IMR-90 (cell line): ENCODE measurements at regions not wholly inside any gene's neighbourhood (a gene's known extent, or its start where the extent isn't known, plus 50 kb on each side); places are given as distances from the start of the nearest gene placed in this dataset.
A peak's percentile ranks its signal among the peaks of the same experiment; 100 is the strongest.

Experiments
- ATAC-seq: fragments of 200-7000 bp; cut with Tn5 transposase; 2 replicates; pipeline ENCODE4 v1.9.1; 2020; ENCODE audit warnings: low read depth, mild to moderate bottlenecking, moderate library complexity
- BruUV-seq: library from RNA; stranded (reverse); fragments of 400-500 nt; replicated peaks from 2 replicates; lab custom pipeline; 2021; lab: Mats Ljungman, UMichigan
- CTCF ChIA-PET: fragments of 300-600 bp; formaldehyde crosslinking; extraction: SDS; loops from one replicate; lab custom pipeline; 2021; ENCODE audit warnings: antibody characterized with exemption; lab: Yijun Ruan, JAX
- POLR2A ChIA-PET: fragments of 300-600 bp; sonication (Branson Sonifier 250); formaldehyde crosslinking; loops from one replicate; lab custom pipeline; 2022; ENCODE audit warnings: antibody characterized with exemption; ENCODE audit not compliant: unreplicated experiment; lab: Charles Lee
- DNase-seq: peaks from one replicate; pipeline ENCODE4 v3.0.0; 2013
- H2AFZ ChIP-seq: replicated peaks from 2 replicates; pipeline ENCODE3; 2013; ENCODE audit warnings: low read length, mild to moderate bottlenecking; ENCODE audit not compliant: poor library complexity
- H2AK5ac ChIP-seq: 2 replicates; pipeline ENCODE4 v1.6.1; 2013; ENCODE audit warnings: low read depth, low read length, inconsistent platforms
- H2AK9ac ChIP-seq: replicated peaks from 2 replicates; pipeline ENCODE3; 2013; ENCODE audit warnings: mild to moderate bottlenecking, low read depth, low read length, moderate library complexity; ENCODE audit not compliant: poor library complexity
- H2BK120ac ChIP-seq: 2 replicates; pipeline ENCODE4 v1.6.1; 2013; ENCODE audit warnings: low read depth, low read length, inconsistent platforms
- H2BK15ac ChIP-seq: 3 replicates; pipeline ENCODE4 v1.6.1; 2013; ENCODE audit warnings: low read depth, low read length, inconsistent platforms
- H2BK20ac ChIP-seq: 2 replicates; pipeline ENCODE4 v1.6.1; 2013; ENCODE audit warnings: low read depth, mild to moderate bottlenecking, inconsistent platforms, low read length, moderate library complexity
- H2BK5ac ChIP-seq: 2 replicates; pipeline ENCODE4 v1.6.1; 2013; ENCODE audit warnings: mild to moderate bottlenecking, low read depth, low read length, inconsistent platforms; ENCODE audit not compliant: poor library complexity, severe bottlenecking
- H3K14ac ChIP-seq: replicated peaks from 2 replicates; pipeline ENCODE4 v1.6.1; 2013; ENCODE audit warnings: low read depth, low read length, inconsistent platforms
- H3K18ac ChIP-seq: 2 replicates; pipeline ENCODE4 v1.6.1; 2013; ENCODE audit warnings: low read depth, low read length, control low read depth
- H3K23ac ChIP-seq: 2 replicates; pipeline ENCODE4 v1.6.1; 2013; ENCODE audit warnings: low read depth, low read length, inconsistent platforms
- H3K27ac ChIP-seq: 2 replicates; pipeline ENCODE4 v1.5.1; 2013; ENCODE audit warnings: mild to moderate bottlenecking, control low read depth, low read length; ENCODE audit not compliant: insufficient read depth
- H3K27me3 ChIP-seq: 2 replicates; pipeline ENCODE4 v1.6.1; 2013; ENCODE audit warnings: low read length; ENCODE audit not compliant: control insufficient read depth, insufficient read depth
- H3K36me3 ChIP-seq: 2 replicates; pipeline ENCODE4 v1.6.1; 2013; ENCODE audit warnings: low read length, mixed read lengths; ENCODE audit not compliant: control insufficient read depth, insufficient read depth
- H3K4ac ChIP-seq: 2 replicates; pipeline ENCODE4 v1.6.1; 2013; ENCODE audit warnings: low read depth, low read length, inconsistent platforms
- H3K4me1 ChIP-seq: 2 replicates; pipeline ENCODE4 v1.6.1; 2013; ENCODE audit warnings: low read length, mixed read lengths; ENCODE audit not compliant: control insufficient read depth, insufficient read depth
- H3K4me2 ChIP-seq: 2 replicates; pipeline ENCODE4 v1.6.1; 2013; ENCODE audit warnings: low read depth, mild to moderate bottlenecking, control low read depth, low read length, moderate library complexity
- H3K4me3 ChIP-seq: 2 replicates; pipeline ENCODE4 v1.5.1; 2013; ENCODE audit warnings: low read depth, mild to moderate bottlenecking, control low read depth, low read length, moderate library complexity; ENCODE audit not compliant: insufficient read depth
- H3K56ac ChIP-seq: 2 replicates; pipeline ENCODE4 v1.6.1; 2013; ENCODE audit warnings: low read length, inconsistent platforms; ENCODE audit not compliant: insufficient read depth; ENCODE audit errors: extremely low read depth
- H3K79me1 ChIP-seq, 2 experiments: 2 replicates each; pipeline ENCODE4 v1.6.1; 2013; ENCODE audit warnings: low read length in 2 of 2, inconsistent platforms in 1 of 2, low read depth in 1 of 2
- H3K9ac ChIP-seq: 2 replicates; pipeline ENCODE4 v1.6.1; 2013; ENCODE audit warnings: low read depth, low read length, control low read depth
- H3K9me1 ChIP-seq: 2 replicates; pipeline ENCODE4 v1.6.1; 2013; ENCODE audit warnings: low read length, inconsistent platforms; ENCODE audit not compliant: insufficient read depth
- H3K9me3 ChIP-seq: 2 replicates; pipeline ENCODE4 v1.6.1; 2013; ENCODE audit warnings: low read length; ENCODE audit not compliant: control insufficient read depth, insufficient read depth
- H4K20me1 ChIP-seq: 2 replicates; pipeline ENCODE4 v1.6.1; 2013; ENCODE audit warnings: low read length, inconsistent platforms; ENCODE audit not compliant: insufficient read depth
- H4K5ac ChIP-seq: 2 replicates; pipeline ENCODE4 v1.6.1; 2013; ENCODE audit warnings: mild to moderate bottlenecking, low read depth, low read length, control low read depth
- H4K8ac ChIP-seq, 2 experiments: 2 replicates each; pipeline ENCODE4 v1.6.1; 2013; ENCODE audit warnings: low read depth in 2 of 2, low read length in 2 of 2, control low read depth in 1 of 2, inconsistent platforms in 1 of 2
- H4K91ac ChIP-seq: 2 replicates; pipeline ENCODE4 v1.6.1; 2013; ENCODE audit warnings: low read depth, low read length, inconsistent platforms; ENCODE audit not compliant: insufficient read depth
- CEBPB ChIP-seq: IDR thresholded peaks from 2 replicates; pipeline ENCODE4 v1.6.1; 2012; ENCODE audit warnings: low read depth, low read length, improper control_type of control experiment
- MAFK ChIP-seq: IDR thresholded peaks from 2 replicates; pipeline ENCODE4 v1.6.1; 2012; ENCODE audit warnings: low read depth, low read length, improper control_type of control experiment
- RAD21 ChIP-seq: IDR thresholded peaks from 2 replicates; pipeline ENCODE4 v1.6.1; 2012; ENCODE audit warnings: low read length, improper control_type of control experiment
- SMC3 ChIP-seq: fragments of 150-350 bp; IDR thresholded peaks from 2 replicates; pipeline ENCODE4 v1.6.1; 2016; ENCODE audit warnings: low read depth, mild to moderate bottlenecking, antibody characterized with exemption, low read length, moderate library complexity
- WGBS, 2 experiments: methylation state at CpG; one replicate each; pipeline versions ENCODE4 v1.1.5 to v1.1.7; 2013; ENCODE audit warnings: missing lambda C conversion rate in 2 of 2; ENCODE audit not compliant: insufficient read length in 1 of 2; ENCODE audit errors: extremely low coverage in 2 of 2; 5-methylcytosine and 5-hydroxymethylcytosine counted together
- dilution Hi-C: fragments of 300-500 bp; cut with HindIII; formaldehyde crosslinking; loops from one replicate; pipeline ENCODE4 v1.14.3; 2018; ENCODE audit warnings: low sequenced_read_pairs; ENCODE audit not compliant: unreplicated experiment
- in situ Hi-C: fragments of 300-500 bp; cut with MboI; formaldehyde crosslinking; loops from 3 replicates; pipeline ENCODE4 v1.14.3; 2019; ENCODE audit warnings: low sequenced_read_pairs, inconsistent platforms, mixed read lengths
- intact Hi-C: fragments of 100-400 bp; cut with micrococcal nuclease; formaldehyde crosslinking; loops from 2 replicates; pipeline ENCODE4 v1.10.0; 2022
- TF ChIP-seq, protein P1 (sequence below): fragments of 150-350 bp; IDR thresholded peaks from 2 replicates; pipeline ENCODE4 v1.6.1; 2016; ENCODE audit warnings: low read depth, mild to moderate bottlenecking, low read length, moderate library complexity, borderline replicate concordance
- TF ChIP-seq, protein P2 (sequence below): conservative IDR thresholded peaks from 2 replicates; pipeline ENCODE4 v1.5.1; 2012; ENCODE audit warnings: mild to moderate bottlenecking, low read depth, low read length, improper control_type of control experiment

DNA sequence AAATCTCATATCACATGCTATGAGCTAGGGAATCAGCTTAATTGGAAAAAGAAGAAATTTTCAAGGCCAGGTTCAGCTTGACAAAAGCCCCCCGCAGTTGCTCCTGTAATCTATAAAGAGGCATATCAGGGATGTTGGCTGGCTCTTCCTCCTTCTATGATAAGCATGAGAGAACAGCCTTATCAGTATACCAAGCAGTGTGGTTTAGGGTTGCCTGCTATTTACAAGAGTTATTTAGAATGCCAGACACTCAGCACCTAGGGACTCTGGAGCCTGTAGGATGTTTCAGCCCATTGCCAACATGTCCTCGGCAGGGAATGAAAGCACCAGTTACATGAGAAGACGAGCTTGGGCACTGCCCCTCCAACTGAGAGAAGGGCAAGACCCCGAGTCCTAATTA is 89.5 kb upstream of the TMPO start:
- in situ Hi-C loops (loop anchor here (10.0 kb wide), 1 partner anchor 89 kb away; the partner anchor contains the start of gene TMPO), intact Hi-C loops (loop anchor here (1.0 to 2.0 kb wide), 5 partner anchors 65 to 573 kb away; no protein-coding TSS in a partner anchor), dilution Hi-C loops (no loop called here)
- H4K91ac ChIP-seq: no peak overlapping the region
- no peak for ATAC-seq
- H3K36me3 ChIP-seq: no peaks in the 10 kb centered on the region
- no peak overlapping the region for H2BK5ac ChIP-seq
- POLR2A ChIA-PET: no interaction called here
- no peak overlapping the region for H3K4me2 ChIP-seq
- H3K56ac ChIP-seq: no peak overlapping the region
- H3K27ac ChIP-seq: no peak overlapping the region
- no peak overlapping the region for H3K4ac ChIP-seq
- WGBS, 2 experiments: no CpG with 5 or more reads among the region's 4 CpGs
- no peaks in the 10 kb centered on the region for H4K20me1 ChIP-seq
- no peaks in the 10 kb centered on the region for H3K4me1 ChIP-seq
- H2BK15ac ChIP-seq: no peak overlapping the region
- DNase-seq: no peak
- no peak overlapping the region for H4K8ac ChIP-seq
- no peak overlapping the region for H2AK9ac ChIP-seq
- H4K5ac ChIP-seq: no peak overlapping the region
- TF ChIP-seq SMC3 (no peak), MAFK (no peak), RAD21 (no peak), CEBPB (no peak)
- TF ChIP-seq, protein P1, sequence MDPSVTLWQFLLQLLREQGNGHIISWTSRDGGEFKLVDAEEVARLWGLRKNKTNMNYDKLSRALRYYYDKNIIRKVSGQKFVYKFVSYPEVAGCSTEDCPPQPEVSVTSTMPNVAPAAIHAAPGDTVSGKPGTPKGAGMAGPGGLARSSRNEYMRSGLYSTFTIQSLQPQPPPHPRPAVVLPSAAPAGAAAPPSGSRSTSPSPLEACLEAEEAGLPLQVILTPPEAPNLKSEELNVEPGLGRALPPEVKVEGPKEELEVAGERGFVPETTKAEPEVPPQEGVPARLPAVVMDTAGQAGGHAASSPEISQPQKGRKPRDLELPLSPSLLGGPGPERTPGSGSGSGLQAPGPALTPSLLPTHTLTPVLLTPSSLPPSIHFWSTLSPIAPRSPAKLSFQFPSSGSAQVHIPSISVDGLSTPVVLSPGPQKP: no peak
- TF ChIP-seq, protein P2, sequence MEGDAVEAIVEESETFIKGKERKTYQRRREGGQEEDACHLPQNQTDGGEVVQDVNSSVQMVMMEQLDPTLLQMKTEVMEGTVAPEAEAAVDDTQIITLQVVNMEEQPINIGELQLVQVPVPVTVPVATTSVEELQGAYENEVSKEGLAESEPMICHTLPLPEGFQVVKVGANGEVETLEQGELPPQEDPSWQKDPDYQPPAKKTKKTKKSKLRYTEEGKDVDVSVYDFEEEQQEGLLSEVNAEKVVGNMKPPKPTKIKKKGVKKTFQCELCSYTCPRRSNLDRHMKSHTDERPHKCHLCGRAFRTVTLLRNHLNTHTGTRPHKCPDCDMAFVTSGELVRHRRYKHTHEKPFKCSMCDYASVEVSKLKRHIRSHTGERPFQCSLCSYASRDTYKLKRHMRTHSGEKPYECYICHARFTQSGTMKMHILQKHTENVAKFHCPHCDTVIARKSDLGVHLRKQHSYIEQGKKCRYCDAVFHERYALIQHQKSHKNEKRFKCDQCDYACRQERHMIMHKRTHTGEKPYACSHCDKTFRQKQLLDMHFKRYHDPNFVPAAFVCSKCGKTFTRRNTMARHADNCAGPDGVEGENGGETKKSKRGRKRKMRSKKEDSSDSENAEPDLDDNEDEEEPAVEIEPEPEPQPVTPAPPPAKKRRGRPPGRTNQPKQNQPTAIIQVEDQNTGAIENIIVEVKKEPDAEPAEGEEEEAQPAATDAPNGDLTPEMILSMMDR: no peak
- H3K18ac ChIP-seq: no peak overlapping the region
- H3K27me3 ChIP-seq: no peaks in the 10 kb centered on the region; the same call in 1 of the 2 replicates
- H2BK20ac ChIP-seq: no peak overlapping the region
- no peak overlapping the region for H2BK120ac ChIP-seq
- H2AK5ac ChIP-seq: no peak overlapping the region; the same call in 1 of the 2 replicates
- no peaks in the 10 kb centered on the region for H3K9me1 ChIP-seq
- no TSS peak for BruUV-seq
- CTCF ChIA-PET: interaction anchor here (1.4 kb wide), 1 partner anchor 91 kb away, joined by 7 read pairs; no protein-coding TSS in a partner anchor
- no peak overlapping the region for H3K9ac ChIP-seq
- H2AFZ ChIP-seq: peak overlapping the region; percentile 51
- H3K4me3 ChIP-seq: no peak overlapping the region
- H3K9me3 ChIP-seq: no peaks in the 10 kb centered on the region
- no peaks in the 10 kb centered on the region for H3K79me1 ChIP-seq
- H3K23ac ChIP-seq: no peak overlapping the region
- H3K14ac ChIP-seq: no peak overlapping the region
